Breast epithelium (tissue), 3 donors: ENCODE measurements at regions not wholly inside any gene's neighbourhood (a gene's known extent, or its start where the extent isn't known, plus 50 kb on each side); places are given as distances from the start of the nearest gene placed in this dataset.
A peak's percentile ranks its signal among the peaks of the same experiment; 100 is the strongest.

ENCODE experiments used
- CTCF ChIP-seq, 3 donors: fragments of 450-650 bp; IDR thresholded peaks; one replicate each; pipeline ENCODE4 v1.5.1; 2016 to 2017; ENCODE audit warnings: antibody characterized with exemption in 3 of 3, mild to moderate bottlenecking in 3 of 3, moderate library complexity in 3 of 3
- POLR2A ChIP-seq: fragments of 450-650 bp; IDR thresholded peaks from one replicate; pipeline ENCODE4 v1.6.1; 2016; ENCODE audit warnings: antibody characterized with exemption, mild to moderate bottlenecking, moderate library complexity
- POLR2AphosphoS5 ChIP-seq, 3 donors: sonication (generic); formaldehyde crosslinking; IDR thresholded peaks; one replicate each; pipeline ENCODE4 v1.6.1; 2017; ENCODE audit warnings: antibody characterized with exemption in 3 of 3

- TF ChIP-seq POLR2A (no peak), CTCF (IDR thresholded peaks at IDR 0.05) (peak in 1 of 3 donors; percentile 14), POLR2AphosphoS5 (IDR thresholded peaks at IDR 0.05) (no peak)
Measured at GRCh38 chr1:209513226-209513625, 70.3 kb upstream of the CAMK1G start.
